WTC11 (cell line): ENCODE measurements at regions not wholly inside any gene's neighbourhood (a gene's known extent, or its start where the extent isn't known, plus 50 kb on each side); places are given as distances from the start of the nearest gene placed in this dataset.

Experiments
- ATAC-seq: fragments of 200-7000 bp; cut with Tn5 transposase; 2 replicates; pipeline ENCODE4 v1.10.0; 2021; ENCODE audit warnings: mild to moderate bottlenecking, moderate library complexity
- CTCF ChIA-PET: fragments of 300-600 bp; sonication (Branson Sonifier 250); formaldehyde crosslinking; loops from one replicate; lab custom pipeline; 2021; ENCODE audit warnings: antibody characterized with exemption; lab: Charles Lee
- POLR2A ChIA-PET: fragments of 350-600 bp; sonication (Branson Sonifier 250); formaldehyde crosslinking; loops from one replicate; lab custom pipeline; 2021; ENCODE audit warnings: antibody characterized with exemption; lab: Charles Lee
- DNase-seq: peaks from one replicate; pipeline ENCODE4 v3.0.0; 2021; ENCODE audit warnings: low spot score
- H3K27ac Mint-ChIP-seq: 2 replicates; pipeline ENCODE4 v1.8.0; 2021; ENCODE audit warnings: mixed read lengths
- H3K27me3 Mint-ChIP-seq: 2 replicates; pipeline ENCODE4 v1.8.0; 2021; ENCODE audit warnings: low read depth, mild to moderate bottlenecking, moderate library complexity, mixed read lengths
- H3K36me3 Mint-ChIP-seq: 2 replicates; pipeline ENCODE4 v1.8.0; 2021; ENCODE audit warnings: mixed read lengths
- H3K4me1 Mint-ChIP-seq: 2 replicates; pipeline ENCODE4 v1.8.0; 2022; ENCODE audit warnings: mixed read lengths
- H3K4me3 Mint-ChIP-seq: 2 replicates; pipeline ENCODE4 v1.8.0; 2021; ENCODE audit warnings: mild to moderate bottlenecking, moderate library complexity, mixed read lengths
- H3K9me3 Mint-ChIP-seq: 2 replicates; pipeline ENCODE4 v1.8.0; 2021; ENCODE audit warnings: mixed read lengths
- ATF6 ChIP-seq: sonication (generic); formaldehyde crosslinking; IDR thresholded peaks from 2 replicates; pipeline ENCODE4 v1.8.1; 2023; ENCODE audit warnings: mild to moderate bottlenecking, missing genetic modification reagents
- E2F4 ChIP-seq: sonication (generic); formaldehyde crosslinking; IDR thresholded peaks from 2 replicates; pipeline ENCODE4 v1.8.1; 2022; ENCODE audit warnings: low read depth, mild to moderate bottlenecking, moderate library complexity, missing genetic modification reagents, borderline replicate concordance
- ELF4 ChIP-seq: sonication (generic); formaldehyde crosslinking; IDR thresholded peaks from 2 replicates; pipeline ENCODE4 v1.8.1; 2022; ENCODE audit warnings: low read depth, mild to moderate bottlenecking, moderate library complexity, missing genetic modification reagents
- EMX1 ChIP-seq: fragments of 250-450 bp; sonication (Bioruptor Pico); IDR thresholded peaks from 2 replicates; pipeline ENCODE4 v1.8.0; 2021; ENCODE audit warnings: mild to moderate bottlenecking
- KAT7 ChIP-seq: sonication (generic); formaldehyde crosslinking; IDR thresholded peaks from 2 replicates; pipeline ENCODE4 v1.8.1; 2023; ENCODE audit warnings: missing genetic modification reagents, mild to moderate bottlenecking, borderline replicate concordance
- RELA ChIP-seq: sonication (generic); formaldehyde crosslinking; IDR thresholded peaks from 2 replicates; pipeline ENCODE4 v1.8.1; 2022; ENCODE audit warnings: missing genetic modification reagents, mild to moderate bottlenecking, borderline replicate concordance
- SMAD4 ChIP-seq: sonication (generic); formaldehyde crosslinking; IDR thresholded peaks from 2 replicates; pipeline ENCODE4 v1.8.0; 2022; ENCODE audit warnings: mild to moderate bottlenecking, missing genetic modification reagents
- TEAD1 ChIP-seq: sonication (generic); formaldehyde crosslinking; IDR thresholded peaks from 2 replicates; pipeline ENCODE4 v1.8.0; 2022; ENCODE audit warnings: mild to moderate bottlenecking, missing genetic modification reagents
- TP53 ChIP-seq: sonication (generic); formaldehyde crosslinking; IDR thresholded peaks from 2 replicates; pipeline ENCODE4 v1.8.1; 2023; ENCODE audit warnings: mild to moderate bottlenecking, missing genetic modification reagents
- ZBTB43 ChIP-seq: sonication (generic); formaldehyde crosslinking; IDR thresholded peaks from 2 replicates; pipeline ENCODE4 v1.8.1; 2023; ENCODE audit warnings: mild to moderate bottlenecking, missing genetic modification reagents
- ZNF263 ChIP-seq: sonication (generic); formaldehyde crosslinking; IDR thresholded peaks from 2 replicates; pipeline ENCODE4 v1.8.1; 2022; ENCODE audit warnings: low read depth, mild to moderate bottlenecking, moderate library complexity, missing genetic modification reagents
- ZNF281 ChIP-seq: sonication (generic); formaldehyde crosslinking; IDR thresholded peaks from 2 replicates; pipeline ENCODE4 v1.8.0; 2023; ENCODE audit warnings: mild to moderate bottlenecking, missing genetic modification reagents

GRCh38 chr2:126766295-126766968, 110.5 kb downstream of the GYPC start (continued):
- TF ChIP-seq E2F4 (CRISPR knock-in tag) (no peak), TEAD1 (no peak)

GRCh38 chr2:126766969-126767296, 111.0 kb downstream of the GYPC start:
- no peak for TF ChIP-seq ZNF263 (CRISPR knock-in tag)
- no peak for TF ChIP-seq TP53 (CRISPR knock-in tag)
- no peak for TF ChIP-seq ELF4 (CRISPR knock-in tag)
- no peak for TF ChIP-seq ZNF281 (CRISPR knock-in tag)
- TF ChIP-seq RELA (CRISPR knock-in tag), result no peak
- TF ChIP-seq ATF6 (CRISPR knock-in tag), result no peak
- TF ChIP-seq EMX1 (CRISPR knock-in tag), result no peak
- no peak for TF ChIP-seq ZBTB43 (CRISPR knock-in tag)
- TF ChIP-seq SMAD4 (CRISPR knock-in tag), result no peak
- no peak for TF ChIP-seq KAT7 (CRISPR knock-in tag)
- H3K9me3 Mint-ChIP-seq, result no peaks in the 10 kb centered on the region
- ChIA-PET CTCF (interaction anchor here (1.3 kb wide), 1 partner anchor 10 kb away, joined by 4 read pairs; no protein-coding TSS in a partner anchor), POLR2A (no interaction called here)
- ATAC-seq (no peak), DNase-seq (no peak)
- no peaks in the 10 kb centered on the region for H3K36me3 Mint-ChIP-seq
- peaks cover 11% of the 10 kb centered on the region for H3K27me3 Mint-ChIP-seq
- H3K27ac Mint-ChIP-seq, result no peak overlapping the region
- H3K4me1 Mint-ChIP-seq, result peaks cover 3% of the 10 kb centered on the region; the same call in 1 of the 2 replicates
- H3K4me3 Mint-ChIP-seq, result no peak overlapping the region

- TF ChIP-seq ZNF281 (CRISPR knock-in tag), result no peak
- TF ChIP-seq, all 79 proteins: peak for 0
- CTCF ChIA-PET, result interaction anchor here (0.7 to 1.6 kb wide), 6 partner anchors 9 to 241 kb away, joined by 3 to 10 read pairs (median 4); no protein-coding TSS in a partner anchor
- Mint-ChIP-seq H3K36me3 (no peaks in the 10 kb centered on the region), H3K4me3 (no peak overlapping the region), H3K4me1 (peaks cover 3% of the 10 kb centered on the region; the same call in 1 of the 2 replicates), H3K27ac (no peak overlapping the region), H3K9me3 (no peaks in the 10 kb centered on the region), H3K27me3 (peaks cover 11% of the 10 kb centered on the region)
- POLR2A ChIA-PET, result no interaction called here
- no peak for DNase-seq
- ATAC-seq, result peak; percentile 54
These were observed 113.2 kb downstream of the GYPC start for GRCh38 chr2:126769118-126769517.
